Panc1 (cell line): ENCODE measurements at regions not wholly inside any gene's neighbourhood (a gene's known extent, or its start where the extent isn't known, plus 50 kb on each side); places are given as distances from the start of the nearest gene placed in this dataset.

Experiments
- ATAC-seq: fragments of 200-7000 bp; cut with Tn5 transposase; 2 replicates; pipeline ENCODE4 v1.9.1; 2020; ENCODE audit warnings: mild to moderate bottlenecking, moderate library complexity
- BruUV-seq: library from RNA; stranded (reverse); fragments of 400-500 nt; replicated peaks from 2 replicates; lab custom pipeline; 2021; lab: Mats Ljungman, UMichigan
- CTCF ChIA-PET: fragments of 300-600 bp; sonication (Branson Sonifier 250); formaldehyde crosslinking; loops from one replicate; lab custom pipeline; 2022; ENCODE audit warnings: antibody characterized with exemption; lab: Charles Lee
- POLR2A ChIA-PET: fragments of 300-600 bp; sonication (Branson Sonifier 250); formaldehyde crosslinking; loops from one replicate; lab custom pipeline; 2022; ENCODE audit warnings: antibody characterized with exemption; lab: Charles Lee
- DNase-seq: peaks from one replicate; pipeline ENCODE4 v3.0.0-alpha.2; 2010; ENCODE audit warnings: low read depth, low spot score
- H3K27ac ChIP-seq: 2 replicates; pipeline ENCODE4 v1.5.1; 2011; ENCODE audit warnings: mild to moderate bottlenecking, low read length, inconsistent platforms
- H3K27me3 ChIP-seq: fragments of 200-500 bp; sonication (Bioruptor generic); 2 replicates; pipeline ENCODE4 v1.6.0; 2014; ENCODE audit warnings: low read length, inconsistent platforms; ENCODE audit not compliant: control insufficient read depth, insufficient read depth
- H3K36me3 ChIP-seq: fragments of 200-500 bp; sonication (Bioruptor generic); 2 replicates; pipeline ENCODE4 v1.5.1; 2014; ENCODE audit warnings: inconsistent platforms, mild to moderate bottlenecking, low read length, moderate library complexity; ENCODE audit not compliant: control insufficient read depth, insufficient read depth
- H3K4me1 ChIP-seq: 2 replicates; pipeline ENCODE4 v1.5.1; 2011; ENCODE audit warnings: inconsistent platforms, mild to moderate bottlenecking, low read length, moderate library complexity; ENCODE audit not compliant: control insufficient read depth, insufficient read depth
- H3K4me3 ChIP-seq, 2 experiments: 2 replicates each; pipeline ENCODE4 v1.5.1; 2011 to 2012; ENCODE audit warnings: low read depth in 2 of 2, low read length in 2 of 2, mild to moderate bottlenecking in 2 of 2, inconsistent platforms in 1 of 2, moderate library complexity in 1 of 2
- H3K9me3 ChIP-seq: fragments of 200-500 bp; sonication (Bioruptor generic); 2 replicates; pipeline ENCODE4 v1.5.1; 2014; ENCODE audit warnings: low read depth, mild to moderate bottlenecking, inconsistent platforms, low read length, moderate library complexity; ENCODE audit not compliant: control insufficient read depth, insufficient read depth
- CTCF ChIP-seq: fragments of 450-650 bp; IDR thresholded peaks from 2 replicates; pipeline ENCODE4 v1.5.1; 2017; ENCODE audit warnings: mild to moderate bottlenecking
- POLR2AphosphoS5 ChIP-seq: IDR thresholded peaks from 2 replicates; pipeline ENCODE4 v1.6.1; 2012; ENCODE audit warnings: mild to moderate bottlenecking, low read depth, low read length, moderate library complexity
- REST ChIP-seq, 2 experiments: IDR thresholded peaks; 2 replicates each; pipeline ENCODE4 v1.6.1; 2011 to 2012; ENCODE audit warnings: low read depth in 2 of 2, control low read depth in 1 of 2, low read length in 1 of 2, mild to moderate bottlenecking in 1 of 2, moderate library complexity in 1 of 2; ENCODE audit not compliant: insufficient read depth in 1 of 2
- SIN3A ChIP-seq: IDR thresholded peaks from 2 replicates; pipeline ENCODE4 v1.6.1; 2012; ENCODE audit warnings: low read depth, mild to moderate bottlenecking, low read length, moderate library complexity, borderline replicate concordance; ENCODE audit not compliant: insufficient read depth
- TCF7L2 ChIP-seq: IDR thresholded peaks from 2 replicates; pipeline ENCODE4 v1.6.1; 2011; ENCODE audit warnings: mild to moderate bottlenecking, low read depth, low read length, inconsistent platforms
- in situ Hi-C: cut with HindIII; loops from 2 replicates; pipeline ENCODE4 v1.10.0; 2016; ENCODE audit warnings: low sequenced_read_pairs, low pct_unique_long_range_greater_than_20kb
- intact Hi-C: fragments of 100-400 bp; cut with micrococcal nuclease; formaldehyde crosslinking; loops from one replicate; pipeline ENCODE4 v1.10.0; 2022; ENCODE audit not compliant: unreplicated experiment

- no peak for ATAC-seq
- ChIA-PET POLR2A (no interaction called here), CTCF (no interaction called here)
- no peak for DNase-seq
- in situ Hi-C loops = no loop called here
- intact Hi-C loops = no loop called here
- no peaks in the 10 kb centered on the region for H3K9me3 ChIP-seq
- no TSS peak for BruUV-seq
- H3K4me3 ChIP-seq = no peak overlapping the region
- no peak overlapping the region for H3K27ac ChIP-seq
- H3K27me3 ChIP-seq = no peaks in the 10 kb centered on the region
- TF ChIP-seq REST (IDR thresholded peaks at IDR 0.05; ENCODE audit: insufficient read depth in 1 of 2, low read depth in 2 of 2, low read length in 1 of 2) = no peak
- no peak for TF ChIP-seq TCF7L2
- TF ChIP-seq SIN3A = no peak
- H3K4me1 ChIP-seq = no peaks in the 10 kb centered on the region; the same call in 1 of the 2 replicates
- H3K36me3 ChIP-seq = no peaks in the 10 kb centered on the region
Observed at GRCh38 chr4:1572010-1572385, 112.1 kb downstream of the FAM53A start.

GRCh38 chr4:1571165-1572009 is 112.7 kb downstream of the FAM53A start:
- Histone ChIP-seq H3K27me3 (no peaks in the 10 kb centered on the region), H3K4me1 (no peaks in the 10 kb centered on the region; the same call in 1 of the 2 replicates), H3K9me3 (no peaks in the 10 kb centered on the region), H3K36me3 (no peaks in the 10 kb centered on the region), H3K27ac (no peak overlapping the region), H3K4me3 (no peak overlapping the region)
- TF ChIP-seq TCF7L2 (no peak), POLR2AphosphoS5 (no peak), SIN3A (no peak), REST (IDR thresholded peaks at IDR 0.05; ENCODE audit: insufficient read depth in 1 of 2, low read depth in 2 of 2, low read length in 1 of 2) (no peak), CTCF (no peak)
- in situ Hi-C loops = no loop called here
- intact Hi-C loops = no loop called here
- ChIA-PET POLR2A (no interaction called here), CTCF (no interaction called here)
- no TSS peak for BruUV-seq
- DNase-seq (no peak), ATAC-seq (no peak)
